ENCODE measurements at regions not wholly inside any gene's neighbourhood (a gene's known extent, or its start where the extent isn't known, plus 50 kb on each side); places are given as distances from the start of the nearest gene placed in this dataset.

DNA sequence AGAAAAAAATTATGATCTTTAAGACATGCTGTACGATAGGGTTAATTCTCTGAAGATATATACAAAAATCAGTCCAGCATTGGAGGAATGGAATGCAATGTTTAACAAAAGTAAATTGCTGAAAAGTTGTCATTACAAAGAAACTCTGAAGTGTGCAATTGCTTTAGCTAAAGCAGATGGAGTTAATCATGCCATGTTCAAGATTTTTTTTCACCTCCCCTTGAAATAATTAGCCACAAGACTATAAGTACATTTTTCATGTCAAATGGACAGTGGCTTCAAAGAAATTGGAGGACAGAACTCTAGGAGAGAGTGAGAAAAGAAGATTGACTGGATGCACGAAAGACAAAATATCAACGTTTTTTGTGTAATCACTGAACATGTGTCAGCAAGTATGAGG is 63.1 kb upstream of the MEOX2 start:
- TF ChIP-seq, protein P1, sequence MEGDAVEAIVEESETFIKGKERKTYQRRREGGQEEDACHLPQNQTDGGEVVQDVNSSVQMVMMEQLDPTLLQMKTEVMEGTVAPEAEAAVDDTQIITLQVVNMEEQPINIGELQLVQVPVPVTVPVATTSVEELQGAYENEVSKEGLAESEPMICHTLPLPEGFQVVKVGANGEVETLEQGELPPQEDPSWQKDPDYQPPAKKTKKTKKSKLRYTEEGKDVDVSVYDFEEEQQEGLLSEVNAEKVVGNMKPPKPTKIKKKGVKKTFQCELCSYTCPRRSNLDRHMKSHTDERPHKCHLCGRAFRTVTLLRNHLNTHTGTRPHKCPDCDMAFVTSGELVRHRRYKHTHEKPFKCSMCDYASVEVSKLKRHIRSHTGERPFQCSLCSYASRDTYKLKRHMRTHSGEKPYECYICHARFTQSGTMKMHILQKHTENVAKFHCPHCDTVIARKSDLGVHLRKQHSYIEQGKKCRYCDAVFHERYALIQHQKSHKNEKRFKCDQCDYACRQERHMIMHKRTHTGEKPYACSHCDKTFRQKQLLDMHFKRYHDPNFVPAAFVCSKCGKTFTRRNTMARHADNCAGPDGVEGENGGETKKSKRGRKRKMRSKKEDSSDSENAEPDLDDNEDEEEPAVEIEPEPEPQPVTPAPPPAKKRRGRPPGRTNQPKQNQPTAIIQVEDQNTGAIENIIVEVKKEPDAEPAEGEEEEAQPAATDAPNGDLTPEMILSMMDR (IDR thresholded peaks at IDR 0.05; ENCODE audit: low read depth, low read length, missing control alignments) = no peak
- no peak overlapping the region for H3K4me3 ChIP-seq (replicated peaks; ENCODE audit: low read depth, low read length)
- no peak for DNase-seq (ENCODE audit: extremely low read depth, low read depth)

DNA sequence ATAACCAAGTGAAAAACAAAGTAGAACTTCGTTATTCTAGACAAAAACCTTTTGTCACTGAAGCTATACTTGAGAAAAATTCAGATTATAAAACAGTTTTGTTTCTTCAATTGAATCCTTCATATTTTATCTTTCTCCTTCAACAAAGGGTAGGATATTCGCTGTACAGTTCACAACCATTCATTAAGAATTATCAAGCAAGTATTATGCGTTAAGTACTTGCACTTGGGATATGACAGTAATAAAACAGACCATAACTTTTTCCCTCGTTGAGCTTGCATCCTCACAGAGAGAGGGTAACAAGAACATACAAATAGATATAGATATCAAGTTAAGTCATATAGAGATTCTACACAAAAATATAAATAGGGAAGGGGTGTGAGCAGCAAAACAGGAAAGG is 61.2 kb upstream of the MEOX2 start:
- H3K4me3 ChIP-seq (replicated peaks; ENCODE audit: low read depth, low read length) = no peak overlapping the region
- TF ChIP-seq, protein P1 (IDR thresholded peaks at IDR 0.05; ENCODE audit: low read depth, low read length, missing control alignments) = no peak
- no peak for DNase-seq (ENCODE audit: extremely low read depth, low read depth)

DNA sequence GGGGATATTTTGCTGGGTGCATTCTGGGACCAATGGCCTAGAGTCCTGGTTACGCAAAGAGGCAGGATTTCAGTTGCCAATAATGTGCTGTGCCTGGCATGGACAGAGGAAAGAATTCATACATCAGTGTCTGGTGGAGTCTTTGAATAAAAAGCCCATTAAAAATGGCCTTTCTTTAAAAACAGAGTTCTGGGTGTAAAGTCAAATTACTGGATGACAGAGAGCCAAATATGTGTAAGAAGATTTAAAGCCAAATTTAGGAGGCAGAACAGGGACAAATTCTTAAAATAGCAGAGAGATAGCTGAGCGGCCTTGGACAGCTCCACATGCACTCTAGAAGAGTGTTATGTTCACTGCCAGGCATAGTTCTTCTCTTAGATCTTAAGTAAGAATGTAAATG is 60.8 kb upstream of the MEOX2 start:
- TF ChIP-seq, protein P1 (IDR thresholded peaks at IDR 0.05; ENCODE audit: low read depth, low read length, missing control alignments) = no peak
- DNase-seq (ENCODE audit: extremely low read depth, low read depth) = no peak
- no peak overlapping the region for H3K4me3 ChIP-seq (replicated peaks; ENCODE audit: low read depth, low read length)

DNA sequence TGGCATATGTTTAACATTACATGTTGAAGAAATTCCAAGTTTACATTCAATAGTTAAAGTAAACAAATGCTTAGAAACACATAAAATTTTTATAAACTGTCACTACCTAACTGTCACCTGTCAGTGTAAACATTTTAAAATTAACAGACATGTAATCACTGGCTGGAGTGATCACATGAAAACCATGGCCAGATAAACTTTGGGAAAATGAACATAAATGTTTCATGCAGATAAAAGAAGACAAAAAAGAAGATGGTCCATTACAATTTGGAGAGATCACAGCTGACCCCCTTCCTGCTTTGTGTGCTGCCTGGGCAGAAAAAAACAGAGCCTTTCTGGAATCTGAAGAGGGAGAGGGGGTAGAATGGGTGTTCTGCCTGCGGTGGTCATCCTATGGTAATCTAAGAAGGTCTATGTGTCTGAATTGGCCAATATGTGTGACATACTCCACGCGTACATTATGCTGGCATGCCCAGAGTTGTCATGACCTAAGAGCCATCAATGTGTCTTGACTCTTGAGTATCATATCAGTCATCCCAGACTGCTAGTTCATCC is 57.5 kb upstream of the MEOX2 start:
- TF ChIP-seq, protein P1 (IDR thresholded peaks at IDR 0.05; ENCODE audit: low read depth, low read length, missing control alignments) = no peak

DNA sequence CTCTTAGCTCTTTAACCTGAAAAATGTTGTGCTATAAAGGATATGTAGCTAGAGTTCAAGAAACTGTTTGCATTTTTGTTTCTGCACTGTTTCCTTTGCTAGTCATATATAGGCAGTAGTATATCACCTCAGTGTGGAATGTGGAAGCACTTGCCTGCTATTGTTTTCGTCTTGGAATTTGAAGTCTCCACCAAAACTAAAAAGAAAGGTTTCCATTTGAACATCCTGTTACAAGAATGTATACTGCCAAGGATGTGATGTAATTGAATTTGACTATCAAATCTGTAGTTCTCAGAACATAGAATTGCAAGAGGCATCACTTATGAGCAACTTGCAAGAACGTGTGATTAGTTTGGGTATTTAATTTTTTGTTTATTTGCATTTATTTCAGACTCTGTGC is 51.1 kb upstream of the MEOX2 start:
- TF ChIP-seq, protein P1 (IDR thresholded peaks at IDR 0.05; ENCODE audit: low read depth, low read length, missing control alignments) = no peak
- H3K4me3 ChIP-seq (replicated peaks; ENCODE audit: low read depth, low read length) = no peak overlapping the region
- no peak for DNase-seq (ENCODE audit: extremely low read depth, low read depth)

More for the DNA sequence above, 57.5 kb upstream of the MEOX2 start:
- no peak for DNase-seq (ENCODE audit: extremely low read depth, low read depth)
- no peak overlapping the region for H3K4me3 ChIP-seq (replicated peaks; ENCODE audit: low read depth, low read length)

Measured in HFF-Myc (cell line).